Colon (tissue), 2 donors: ENCODE measurements at regions not wholly inside any gene's neighbourhood (a gene's known extent, or its start where the extent isn't known, plus 50 kb on each side); places are given as distances from the start of the nearest gene placed in this dataset.

Experiments
- FAIRE-seq: peaks from 2 replicates; lab custom pipeline; 2012; peaks lifted over from hg19 to GRCh38; lab: Jason Lieb, UNC
- donor health status: control.
- donor health status: control.

DNA sequence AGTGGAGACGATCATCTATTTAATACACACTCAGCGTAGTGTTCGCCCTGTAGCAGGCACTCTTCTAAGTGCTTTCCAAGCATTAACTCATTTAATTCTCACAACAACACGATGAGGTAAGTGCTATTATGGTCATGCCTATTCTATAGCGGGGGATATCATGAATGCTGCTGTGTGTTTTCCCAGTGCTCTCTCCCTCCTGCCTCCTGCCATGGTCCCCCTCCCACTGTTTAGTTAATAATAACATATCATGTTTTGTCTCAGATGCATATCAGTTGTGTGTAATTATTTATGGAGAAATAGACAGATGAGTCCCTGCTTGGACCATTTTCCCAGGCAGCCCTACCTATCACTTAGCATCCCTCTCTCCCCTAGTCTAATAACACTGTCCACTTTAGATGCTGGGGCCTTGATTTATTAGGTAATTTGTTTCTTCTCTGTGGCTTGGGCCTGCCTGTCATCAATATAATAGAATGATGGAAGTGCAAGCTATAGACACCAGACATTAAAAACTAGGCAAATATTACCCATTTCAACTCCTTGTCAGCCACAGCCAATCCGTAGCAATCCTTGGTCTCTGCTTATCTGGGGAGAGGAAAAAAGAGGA lies 122.9 kb upstream of the TLE3 start:
- FAIRE-seq: no peak

- FAIRE-seq: no peak
These were observed 122.2 kb upstream of the TLE3 start for GRCh38 chr15:70219966-70220365.

DNA sequence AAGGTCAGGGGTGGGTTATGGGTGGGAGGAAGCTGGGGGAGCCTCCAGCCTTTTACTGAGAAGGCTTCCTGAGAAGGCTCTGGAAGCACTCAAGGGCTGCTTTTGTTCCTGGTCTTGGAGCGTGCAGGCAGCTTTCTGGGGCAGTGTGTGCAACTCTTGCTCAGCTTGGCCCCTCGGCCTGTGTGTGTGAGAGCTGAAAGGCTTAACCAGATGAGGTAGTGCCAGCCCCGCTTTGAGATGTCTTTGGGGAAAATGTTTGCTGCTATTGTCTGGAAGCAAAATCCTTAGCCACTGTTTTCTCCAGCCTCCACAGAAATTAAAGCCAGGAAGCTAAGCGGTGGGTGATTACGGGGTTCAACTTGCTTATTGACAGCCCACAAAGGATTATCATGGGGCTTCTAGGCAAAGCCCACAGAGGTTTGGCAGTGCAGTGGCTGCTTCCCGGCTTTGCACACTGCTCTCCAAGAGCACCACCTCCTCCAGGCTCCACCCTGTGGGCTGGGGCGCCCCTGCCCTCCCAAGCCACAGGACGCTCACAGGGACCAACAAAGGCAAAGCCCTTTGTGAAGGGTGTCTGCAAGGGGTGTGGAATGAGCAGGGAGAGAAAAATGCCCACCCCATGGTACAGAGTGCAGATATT lies 121.7 kb upstream of the TLE3 start:
- no peak for FAIRE-seq

DNA sequence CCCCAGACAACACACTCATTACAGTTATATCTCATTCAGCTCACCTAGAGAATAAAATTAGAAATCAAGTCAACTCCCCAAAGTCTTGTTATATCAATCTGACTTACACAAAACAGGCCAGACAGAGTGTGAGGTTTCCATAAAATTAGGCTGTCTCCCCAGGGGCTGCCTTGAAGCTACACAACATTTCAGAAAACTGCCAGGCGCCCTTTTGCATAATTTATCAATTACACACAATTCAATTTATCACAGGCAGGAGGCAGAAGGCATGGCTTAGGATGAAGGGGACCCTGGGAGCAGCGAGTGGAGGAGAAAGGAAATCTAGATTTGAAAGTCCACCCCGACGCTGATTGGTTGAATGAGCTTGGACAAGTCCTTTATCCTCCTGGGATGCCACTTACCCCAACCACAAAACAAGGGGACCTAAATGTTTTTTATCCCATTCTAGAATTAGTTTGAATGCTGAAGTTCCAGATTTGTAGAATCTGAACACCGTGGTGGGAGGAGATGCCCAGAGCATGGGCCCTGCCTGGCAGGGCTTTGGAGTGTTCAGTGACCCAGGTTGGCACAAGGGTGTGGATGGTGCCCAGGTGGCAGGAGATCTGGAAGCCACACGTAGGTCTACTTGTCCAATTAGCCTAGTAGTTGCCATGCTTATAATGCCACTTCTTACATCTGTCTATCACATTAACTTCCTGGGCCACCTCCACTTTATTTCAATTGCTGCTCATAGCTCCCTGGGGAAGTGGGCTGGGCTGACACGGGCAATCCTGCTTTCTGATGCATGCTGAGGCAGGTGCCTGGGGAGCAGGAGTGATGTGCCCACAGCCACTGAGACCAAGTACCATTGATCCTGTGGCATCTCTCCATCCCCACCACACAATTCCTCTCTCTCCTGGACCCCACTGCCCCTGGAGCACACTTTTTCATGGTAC lies 119.8 kb upstream of the TLE3 start:
- FAIRE-seq: no peak

DNA sequence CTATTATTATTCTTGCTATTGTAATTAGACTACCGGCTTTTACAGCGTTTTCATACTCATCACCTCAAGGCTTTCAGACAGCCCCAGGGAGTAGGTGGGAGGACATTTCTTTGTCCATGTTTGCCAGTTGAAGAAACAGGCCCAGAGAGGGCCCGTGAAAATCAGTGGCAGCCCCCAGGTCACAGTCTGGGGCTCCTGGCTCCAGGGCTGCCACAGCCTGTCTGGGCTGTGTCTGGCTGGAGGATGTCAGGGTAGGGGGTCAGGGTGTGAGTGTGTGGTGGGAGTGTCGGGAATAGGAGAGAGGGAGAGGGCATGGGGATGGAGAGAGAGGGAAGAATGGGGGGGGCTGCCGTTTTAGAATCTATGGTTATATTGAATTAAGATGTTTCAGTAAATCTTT lies 118.2 kb upstream of the TLE3 start:
- no peak for FAIRE-seq

DNA sequence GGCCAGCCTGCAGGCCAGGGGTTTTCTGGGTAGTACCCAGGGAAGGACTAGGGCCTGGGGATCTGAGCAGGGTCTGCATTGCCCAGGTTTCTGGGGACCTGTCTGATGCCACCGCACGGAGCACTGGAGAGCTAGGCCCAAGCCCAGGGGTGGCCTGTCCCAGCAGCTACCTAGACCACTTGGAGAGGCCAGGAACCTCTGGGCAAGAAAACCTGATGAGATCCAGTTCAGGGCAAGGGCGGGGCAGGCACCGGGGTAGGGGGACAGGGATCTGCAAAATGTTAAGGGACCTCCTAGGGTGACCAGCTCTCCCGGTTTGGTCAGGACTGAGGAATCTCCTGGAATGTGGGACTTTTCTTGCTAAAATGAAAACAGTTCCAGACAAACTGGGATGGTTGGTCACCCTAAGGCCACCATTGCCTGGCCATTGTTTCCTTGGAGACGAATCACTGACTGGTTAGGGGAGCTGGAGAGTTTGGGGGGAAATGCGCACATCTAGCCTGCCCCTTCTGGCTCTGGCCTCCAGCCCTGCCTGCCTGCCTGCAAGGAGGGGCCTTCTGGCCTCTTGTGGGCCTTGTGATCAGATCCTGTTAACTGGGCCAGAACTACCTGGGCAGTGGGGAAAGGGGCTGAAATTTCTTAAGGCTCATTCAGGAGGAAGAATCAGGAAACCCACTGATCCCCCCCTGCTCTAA lies 117.4 kb upstream of the TLE3 start:
- FAIRE-seq: no peak

- no peak for FAIRE-seq
These were observed 116.6 kb upstream of the TLE3 start for GRCh38 chr15:70214276-70214675.

GRCh38 chr15:70213794-70214193 lies 116.1 kb upstream of the TLE3 start:
- FAIRE-seq: no peak

- FAIRE-seq: no peak
These were observed 115.2 kb upstream of the TLE3 start for GRCh38 chr15:70212963-70213315.

DNA sequence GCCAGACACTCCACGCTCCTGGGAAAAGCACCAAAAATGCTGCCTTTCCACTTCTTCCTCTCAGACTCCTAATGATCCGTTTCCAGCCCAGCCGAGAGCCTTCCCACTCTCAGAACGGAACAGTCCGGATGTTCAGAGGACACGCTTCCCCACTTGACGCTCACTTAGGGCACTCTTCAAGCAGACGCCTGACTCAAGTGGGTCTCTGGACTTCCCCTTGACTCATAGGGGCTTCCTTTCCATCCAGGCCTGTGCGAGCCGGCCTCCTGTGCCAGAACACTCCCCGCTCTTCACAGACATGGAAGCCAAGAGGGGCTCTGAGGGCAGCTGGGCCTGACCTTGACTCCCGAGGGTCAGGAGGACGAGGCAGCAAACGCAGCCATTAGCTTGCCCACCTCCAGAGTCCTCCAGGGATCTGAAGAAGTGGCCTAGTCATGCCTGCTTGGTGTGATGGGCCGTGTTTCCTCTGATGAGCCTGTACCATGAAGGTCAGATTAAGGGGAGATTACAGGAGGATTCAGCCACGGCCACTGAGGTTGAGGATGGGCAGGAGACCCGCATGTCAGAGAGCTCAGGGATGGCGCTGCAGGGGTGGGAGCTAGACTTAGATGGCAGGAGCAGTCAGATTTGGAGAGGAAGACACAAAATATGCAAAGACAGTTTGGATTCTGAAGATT lies 114.7 kb upstream of the TLE3 start:
- FAIRE-seq: no peak

DNA sequence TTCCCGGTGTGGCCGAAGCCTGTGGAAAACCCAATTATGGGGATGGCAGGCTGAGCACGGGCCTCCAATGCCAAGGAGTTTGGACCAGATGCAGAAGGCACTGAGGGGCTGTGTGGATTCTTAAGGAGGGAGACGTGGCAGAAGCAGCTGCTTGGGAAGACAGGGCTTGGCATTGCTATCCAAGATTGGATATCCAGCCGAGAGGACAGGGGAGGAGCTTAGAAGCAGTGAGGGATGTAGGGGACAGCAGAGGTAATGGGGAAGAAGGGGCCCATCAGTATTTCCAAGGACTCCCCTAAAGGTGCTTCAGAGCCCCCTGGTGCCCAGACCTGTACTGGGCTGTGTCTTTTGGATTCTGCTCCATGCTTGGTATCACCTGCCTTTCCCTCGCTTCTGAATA lies 112.8 kb upstream of the TLE3 start:
- FAIRE-seq: no peak

- FAIRE-seq: no peak
These were observed 112.4 kb upstream of the TLE3 start for GRCh38 chr15:70210076-70210475.

- FAIRE-seq: no peak
These were observed 111.8 kb upstream of the TLE3 start for GRCh38 chr15:70209499-70209898.

- no peak for FAIRE-seq
These were observed 110.6 kb upstream of the TLE3 start for GRCh38 chr15:70208332-70208731.

DNA sequence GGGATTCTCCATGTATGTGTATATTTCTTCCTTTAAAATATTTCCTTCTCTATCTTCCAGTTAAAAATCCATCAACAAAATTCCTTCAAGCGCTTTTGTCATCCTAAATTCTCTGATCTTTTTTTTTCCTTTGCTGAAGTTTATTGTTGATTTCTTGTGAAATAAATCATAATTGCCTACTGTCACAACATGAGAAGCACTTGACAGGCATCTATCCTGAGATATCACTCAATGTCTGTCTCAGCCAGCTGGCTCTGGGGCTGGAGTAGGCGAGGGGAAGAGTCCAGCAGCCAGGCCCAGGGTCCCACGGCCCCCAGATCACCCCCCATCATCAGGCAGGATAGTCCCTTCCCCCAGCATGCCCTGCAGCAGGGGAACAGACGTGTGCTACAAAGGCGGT lies 109.0 kb upstream of the TLE3 start:
- FAIRE-seq: no peak

DNA sequence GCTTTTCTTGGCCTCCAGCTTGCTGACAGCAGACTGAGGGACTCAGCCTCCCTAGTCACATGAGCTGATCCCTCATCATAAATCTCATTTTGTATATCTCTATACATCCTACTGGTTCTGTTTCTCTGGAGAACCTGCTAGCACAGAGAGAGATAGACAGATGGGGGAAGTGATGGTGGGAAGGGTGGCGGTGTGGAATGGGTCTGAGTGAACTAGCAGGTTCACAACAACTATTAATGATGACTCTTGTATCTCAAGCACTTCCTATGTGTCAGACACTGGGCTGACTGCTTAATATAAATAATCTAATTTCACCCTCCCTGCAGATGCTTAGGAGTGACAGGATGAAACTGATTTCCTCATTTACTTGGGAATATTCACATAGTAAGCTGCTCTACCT lies 106.9 kb upstream of the TLE3 start:
- FAIRE-seq: no peak

DNA sequence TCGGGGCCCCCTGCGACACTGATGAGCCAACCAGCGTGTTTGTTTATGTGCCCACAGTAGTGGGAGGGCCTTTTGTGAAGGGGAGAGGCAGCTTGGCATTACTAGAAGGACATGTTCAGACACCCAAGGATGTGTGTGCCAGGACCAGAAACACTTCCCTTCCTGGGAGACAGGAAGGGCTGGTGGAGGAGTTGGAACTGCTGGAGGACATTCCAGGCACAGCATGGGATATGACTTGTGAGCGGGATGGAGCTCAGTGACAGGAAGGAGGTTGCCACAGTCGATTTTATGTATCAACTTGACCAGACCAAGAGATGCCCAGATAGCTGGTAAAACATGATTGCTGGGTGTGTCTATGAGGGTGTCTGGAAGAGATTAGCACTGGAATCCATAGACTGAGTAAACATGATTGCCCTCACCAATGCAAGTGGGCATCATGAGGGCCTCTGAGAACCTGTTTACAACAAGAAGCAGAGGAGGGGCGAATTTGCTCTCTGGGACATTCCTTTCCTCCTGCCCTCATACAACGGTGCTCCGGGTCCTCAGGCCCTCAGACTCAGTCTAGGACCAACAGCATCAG lies 106.4 kb upstream of the TLE3 start:
- no peak for FAIRE-seq

- no peak for FAIRE-seq
These were observed 105.0 kb upstream of the TLE3 start for GRCh38 chr15:70202756-70203155.

DNA sequence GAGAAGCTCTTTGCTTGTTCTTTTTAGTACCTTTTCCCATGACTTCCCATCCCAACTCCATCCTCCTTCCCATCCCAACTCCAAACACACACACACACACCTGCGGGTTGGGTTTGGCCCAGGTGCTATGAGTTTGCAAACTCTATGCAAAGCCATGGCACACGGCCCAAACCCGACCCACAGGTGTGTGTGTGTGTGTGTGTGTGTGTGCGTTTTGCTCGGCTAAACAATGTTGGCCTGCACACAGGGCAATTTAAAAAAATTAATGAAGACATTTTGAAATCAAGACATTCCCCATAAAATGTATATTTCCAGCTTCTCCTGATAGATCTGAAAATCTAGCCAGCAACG lies 103.7 kb upstream of the TLE3 start:
- FAIRE-seq: no peak

- no peak for FAIRE-seq
These were observed 103.1 kb upstream of the TLE3 start for GRCh38 chr15:70200511-70201424.
